ENCODE measurements at regions not wholly inside any gene's neighbourhood (a gene's known extent, or its start where the extent isn't known, plus 50 kb on each side); places are given as distances from the start of the nearest gene placed in this dataset.

DNA sequence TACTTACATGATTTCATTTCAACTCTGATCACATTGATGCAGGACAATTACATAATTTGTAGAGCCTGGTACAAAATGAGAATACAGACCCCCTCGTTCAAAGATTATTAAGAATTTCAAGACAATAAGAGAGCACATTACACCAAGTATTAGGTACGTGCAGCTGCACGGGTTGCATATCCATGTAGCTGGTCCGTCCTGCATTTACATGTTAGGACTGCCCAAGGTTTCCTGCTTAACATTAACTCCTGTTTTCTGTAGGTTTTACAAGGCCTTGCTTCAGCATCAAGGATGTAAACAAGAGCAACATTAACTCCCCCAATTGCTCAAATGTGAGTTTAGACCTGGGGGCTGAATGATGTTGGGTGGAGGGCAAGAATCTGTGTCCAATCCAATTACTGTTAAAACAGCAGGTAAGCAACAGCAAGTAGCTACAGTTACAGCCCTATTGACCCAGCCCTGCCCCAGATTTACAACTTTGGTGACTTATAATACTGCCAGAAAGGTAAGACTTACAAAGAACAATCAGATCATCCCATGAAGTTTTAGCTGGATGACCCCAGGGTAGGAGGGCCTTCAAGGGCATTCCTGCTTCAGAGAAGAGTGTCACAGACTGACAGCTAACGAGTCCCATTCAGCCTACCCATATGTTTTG lies 127.4 kb upstream of the PPP2R3A start:
- TF ChIP-seq JUND (IDR thresholded peaks at IDR 0.05), result no peak
- TF ChIP-seq, protein P1, sequence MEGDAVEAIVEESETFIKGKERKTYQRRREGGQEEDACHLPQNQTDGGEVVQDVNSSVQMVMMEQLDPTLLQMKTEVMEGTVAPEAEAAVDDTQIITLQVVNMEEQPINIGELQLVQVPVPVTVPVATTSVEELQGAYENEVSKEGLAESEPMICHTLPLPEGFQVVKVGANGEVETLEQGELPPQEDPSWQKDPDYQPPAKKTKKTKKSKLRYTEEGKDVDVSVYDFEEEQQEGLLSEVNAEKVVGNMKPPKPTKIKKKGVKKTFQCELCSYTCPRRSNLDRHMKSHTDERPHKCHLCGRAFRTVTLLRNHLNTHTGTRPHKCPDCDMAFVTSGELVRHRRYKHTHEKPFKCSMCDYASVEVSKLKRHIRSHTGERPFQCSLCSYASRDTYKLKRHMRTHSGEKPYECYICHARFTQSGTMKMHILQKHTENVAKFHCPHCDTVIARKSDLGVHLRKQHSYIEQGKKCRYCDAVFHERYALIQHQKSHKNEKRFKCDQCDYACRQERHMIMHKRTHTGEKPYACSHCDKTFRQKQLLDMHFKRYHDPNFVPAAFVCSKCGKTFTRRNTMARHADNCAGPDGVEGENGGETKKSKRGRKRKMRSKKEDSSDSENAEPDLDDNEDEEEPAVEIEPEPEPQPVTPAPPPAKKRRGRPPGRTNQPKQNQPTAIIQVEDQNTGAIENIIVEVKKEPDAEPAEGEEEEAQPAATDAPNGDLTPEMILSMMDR (IDR thresholded peaks at IDR 0.05; ENCODE audit: low read depth, low read length, missing input control), result no peak

Data from liver (tissue), 3 donors.